Gastroesophageal sphincter (tissue), 3 donors: ENCODE measurements at regions not wholly inside any gene's neighbourhood (a gene's known extent, or its start where the extent isn't known, plus 50 kb on each side); places are given as distances from the start of the nearest gene placed in this dataset.
"Not testable (repeated sequence)": the region's sequence is repeated elsewhere in the genome, so short reads cannot be mapped to it uniquely, and the experiment has no call there.

Source experiments
- CTCF ChIP-seq, 4 experiments: fragments of 200-600 bp in 2 of 4; fragments of 450-650 bp in 2 of 4; sonication (generic) in 1 of 4; IDR thresholded peaks; one replicate each; pipeline ENCODE4 v1.5.1; 2017 to 2019; ENCODE audit warnings: antibody characterized with exemption in 4 of 4, mild to moderate bottlenecking in 2 of 4, moderate library complexity in 2 of 4
- EP300 ChIP-seq: sonication (generic); formaldehyde crosslinking; IDR thresholded peaks from one replicate; pipeline ENCODE4 v1.6.1; 2017; ENCODE audit warnings: antibody characterized with exemption, mild to moderate bottlenecking
- POLR2A ChIP-seq, 2 donors: fragments of 450-650 bp; IDR thresholded peaks; one replicate each; pipeline ENCODE4 v1.6.1; 2017; ENCODE audit warnings: antibody characterized with exemption in 2 of 2, mild to moderate bottlenecking in 2 of 2, moderate library complexity in 1 of 2
- POLR2AphosphoS5 ChIP-seq: sonication (generic); formaldehyde crosslinking; IDR thresholded peaks from one replicate; pipeline ENCODE4 v1.6.1; 2017; ENCODE audit warnings: antibody characterized with exemption

GRCh38 chr7:76826181-76826580, 199.1 kb upstream of the POMZP3 start:
- TF ChIP-seq CTCF (IDR thresholded peaks at IDR 0.05); POLR2A (IDR thresholded peaks at IDR 0.05); EP300; POLR2AphosphoS5: not testable (repeated sequence)
